C4-2B (cell line): ENCODE measurements at regions not wholly inside any gene's neighbourhood (a gene's known extent, or its start where the extent isn't known, plus 50 kb on each side); places are given as distances from the start of the nearest gene placed in this dataset.

Experiments
- H3K27ac ChIP-seq: fragments of 450-650 bp; 2 replicates; pipeline ENCODE4 v1.5.1; 2017
- CTCF ChIP-seq: fragments of 450-650 bp; conservative IDR thresholded peaks from 2 replicates; pipeline ENCODE4 v1.5.1; 2017; ENCODE audit warnings: mild to moderate bottlenecking
- ZFX ChIP-seq: fragments of 450-650 bp; IDR thresholded peaks from 2 replicates; pipeline ENCODE4 v1.6.1; 2017

GRCh38 chr15:96097661-96098060, 232.8 kb upstream of the NR2F2 start:
- no peak for TF ChIP-seq CTCF
- no peak for TF ChIP-seq ZFX

GRCh38 chr15:96102631-96103030, 227.9 kb upstream of the NR2F2 start:
- no peak overlapping the region for H3K27ac ChIP-seq
- TF ChIP-seq CTCF: no peak
- TF ChIP-seq ZFX: no peak

More at GRCh38 chr15:96097661-96098060, 232.8 kb upstream of the NR2F2 start:
- no peak overlapping the region for H3K27ac ChIP-seq

GRCh38 chr15:96106181-96106580, 224.3 kb upstream of the NR2F2 start:
- H3K27ac ChIP-seq: no peak overlapping the region
- TF ChIP-seq CTCF (no peak), ZFX (no peak)

GRCh38 chr15:96106628-96107027, 223.9 kb upstream of the NR2F2 start:
- no peak overlapping the region for H3K27ac ChIP-seq
- TF ChIP-seq ZFX: no peak
- TF ChIP-seq CTCF: no peak

DNA sequence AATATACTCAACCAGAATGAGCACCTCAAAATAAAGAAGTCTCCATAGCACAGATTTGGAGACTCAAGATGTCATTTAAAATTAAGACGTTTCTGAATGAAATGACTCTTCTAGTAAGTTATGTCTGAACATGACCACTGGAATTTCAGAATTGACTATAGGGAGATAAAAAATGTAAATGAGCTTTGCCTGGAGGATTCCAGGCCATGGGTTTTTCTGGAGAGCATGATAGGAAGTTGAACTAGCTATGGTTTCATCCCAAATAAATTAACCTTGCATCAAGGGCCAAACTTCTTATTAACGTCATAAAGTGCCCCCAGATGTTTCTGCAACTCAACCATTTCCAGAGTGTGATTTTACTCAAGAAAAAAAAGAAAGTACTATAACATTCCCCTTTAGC, 222.6 kb upstream of the NR2F2 start:
- no peak overlapping the region for H3K27ac ChIP-seq
- TF ChIP-seq CTCF (no peak), ZFX (no peak)

GRCh38 chr15:96108405-96108804, 222.1 kb upstream of the NR2F2 start:
- H3K27ac ChIP-seq: no peak overlapping the region; the same call in 1 of the 2 replicates
- TF ChIP-seq ZFX: no peak
- TF ChIP-seq CTCF: no peak

GRCh38 chr15:96109820-96110219, 220.7 kb upstream of the NR2F2 start:
- H3K27ac ChIP-seq: no peak overlapping the region
- no peak for TF ChIP-seq CTCF
- TF ChIP-seq ZFX: no peak
